Activated B cell treated with CpG ODN at 0.5 μM for 24 hours (primary cell): ENCODE measurements at regions not wholly inside any gene's neighbourhood (a gene's known extent, or its start where the extent isn't known, plus 50 kb on each side); places are given as distances from the start of the nearest gene placed in this dataset.

ENCODE experiments used
- ATAC-seq: fragments of 200-7000 bp; cut with Tn5 transposase; one replicate; pipeline ENCODE4 v1.10.0; 2021; ENCODE audit warnings: low read depth, mild to moderate bottlenecking, moderate library complexity
- CTCF ChIA-PET: fragments of 350-600 bp; sonication (Branson Sonifier 250); formaldehyde crosslinking; loops from one replicate; lab custom pipeline; 2021; ENCODE audit warnings: antibody characterized with exemption; lab: Charles Lee
- POLR2A ChIA-PET: fragments of 350-600 bp; sonication (Branson Sonifier 250); formaldehyde crosslinking; loops from one replicate; lab custom pipeline; 2021; ENCODE audit warnings: antibody characterized with exemption; lab: Charles Lee
- DNase-seq: peaks from one replicate; pipeline ENCODE4 v3.0.0; 2022
- H3K27ac Mint-ChIP-seq: one replicate; pipeline ENCODE4 v1.8.0; 2020; ENCODE audit warnings: mixed read lengths
- H3K27me3 Mint-ChIP-seq: one replicate; pipeline ENCODE4 v1.8.0; 2021; ENCODE audit warnings: mixed read lengths
- H3K36me3 Mint-ChIP-seq: one replicate; pipeline ENCODE4 v1.8.0; 2021; ENCODE audit warnings: low read depth, mixed read lengths
- H3K4me1 Mint-ChIP-seq: one replicate; pipeline ENCODE4 v1.8.0; 2021; ENCODE audit warnings: mixed read lengths
- H3K4me3 Mint-ChIP-seq: one replicate; pipeline ENCODE4 v1.8.0; 2020; ENCODE audit warnings: mild to moderate bottlenecking, mixed read lengths
- H3K9me3 Mint-ChIP-seq: one replicate; pipeline ENCODE4 v1.8.0; 2020; ENCODE audit warnings: mixed read lengths
- intact Hi-C: fragments of 100-400 bp; cut with micrococcal nuclease; formaldehyde crosslinking; loops from one replicate; pipeline ENCODE4 v1.15.1; 2024
- TF ChIP-seq, protein P1 (sequence below): fragments of 200-600 bp; IDR thresholded peaks from one replicate; pipeline ENCODE4 v1.8.0; 2022; ENCODE audit warnings: antibody characterized with exemption, mild to moderate bottlenecking

DNA sequence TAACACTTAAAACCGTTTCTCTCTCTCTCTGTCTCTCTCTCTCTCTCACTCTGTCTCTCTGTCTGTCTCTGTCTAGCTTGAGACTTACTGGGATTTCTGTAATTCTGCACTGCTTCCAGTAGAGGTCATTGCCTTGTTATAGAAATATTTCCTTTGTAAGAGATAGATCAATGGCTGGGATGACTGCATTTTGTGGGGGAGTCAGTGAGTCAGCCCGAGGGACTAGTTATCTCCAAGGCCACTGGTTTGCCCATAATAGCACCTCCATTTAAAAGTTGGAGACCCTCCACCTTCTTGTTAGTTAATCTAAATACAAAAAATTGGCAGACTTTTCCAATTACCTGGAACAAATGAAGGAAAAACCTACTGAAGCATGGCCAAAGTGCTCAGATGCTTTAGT is 547.2 kb downstream of the LRRC70 start:
- Mint-ChIP-seq H3K4me3 (no peak overlapping the region), H3K36me3 (no peaks in the 10 kb centered on the region), H3K27ac (no peak overlapping the region), H3K9me3 (no peaks in the 10 kb centered on the region), H3K4me1 (no peaks in the 10 kb centered on the region), H3K27me3 (no peaks in the 10 kb centered on the region)
- ChIA-PET POLR2A (no interaction called here), CTCF (no interaction called here)
- TF ChIP-seq, protein P1, sequence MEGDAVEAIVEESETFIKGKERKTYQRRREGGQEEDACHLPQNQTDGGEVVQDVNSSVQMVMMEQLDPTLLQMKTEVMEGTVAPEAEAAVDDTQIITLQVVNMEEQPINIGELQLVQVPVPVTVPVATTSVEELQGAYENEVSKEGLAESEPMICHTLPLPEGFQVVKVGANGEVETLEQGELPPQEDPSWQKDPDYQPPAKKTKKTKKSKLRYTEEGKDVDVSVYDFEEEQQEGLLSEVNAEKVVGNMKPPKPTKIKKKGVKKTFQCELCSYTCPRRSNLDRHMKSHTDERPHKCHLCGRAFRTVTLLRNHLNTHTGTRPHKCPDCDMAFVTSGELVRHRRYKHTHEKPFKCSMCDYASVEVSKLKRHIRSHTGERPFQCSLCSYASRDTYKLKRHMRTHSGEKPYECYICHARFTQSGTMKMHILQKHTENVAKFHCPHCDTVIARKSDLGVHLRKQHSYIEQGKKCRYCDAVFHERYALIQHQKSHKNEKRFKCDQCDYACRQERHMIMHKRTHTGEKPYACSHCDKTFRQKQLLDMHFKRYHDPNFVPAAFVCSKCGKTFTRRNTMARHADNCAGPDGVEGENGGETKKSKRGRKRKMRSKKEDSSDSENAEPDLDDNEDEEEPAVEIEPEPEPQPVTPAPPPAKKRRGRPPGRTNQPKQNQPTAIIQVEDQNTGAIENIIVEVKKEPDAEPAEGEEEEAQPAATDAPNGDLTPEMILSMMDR, result no peak
- intact Hi-C loops, result no loop called here
- ATAC-seq (no peak), DNase-seq (no peak)

DNA sequence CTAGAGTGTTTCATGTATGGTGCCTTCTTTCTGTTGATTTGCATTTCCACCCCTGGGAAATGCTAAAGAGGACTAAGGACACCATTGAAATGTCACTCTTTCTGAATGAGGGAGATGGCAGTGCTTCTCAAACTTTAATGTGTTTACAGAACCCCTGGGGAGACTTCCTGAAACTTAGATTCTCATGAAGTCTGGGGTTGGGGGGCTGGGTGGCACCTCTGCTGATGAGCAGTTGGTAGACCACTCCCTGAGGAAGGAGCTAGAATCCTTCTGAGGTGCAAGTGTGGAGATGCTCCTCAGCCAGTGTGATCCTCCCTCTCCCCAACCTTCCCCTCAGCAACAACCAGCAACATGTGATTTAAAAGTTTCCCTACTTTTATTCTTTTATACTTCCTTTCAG is 546.8 kb downstream of the LRRC70 start:
- DNase-seq, result no peak
- H3K27me3 Mint-ChIP-seq, result no peaks in the 10 kb centered on the region
- H3K36me3 Mint-ChIP-seq, result no peaks in the 10 kb centered on the region
- intact Hi-C loops, result no loop called here
- H3K27ac Mint-ChIP-seq, result no peak overlapping the region
- CTCF ChIA-PET, result no interaction called here
- ATAC-seq, result no peak
- no peaks in the 10 kb centered on the region for H3K9me3 Mint-ChIP-seq
- TF ChIP-seq, protein P1, result no peak
- POLR2A ChIA-PET, result no interaction called here
- no peaks in the 10 kb centered on the region for H3K4me1 Mint-ChIP-seq
- H3K4me3 Mint-ChIP-seq, result no peak overlapping the region

- H3K27ac Mint-ChIP-seq, result no peak overlapping the region
- TF ChIP-seq, protein P1, result no peak
- CTCF ChIA-PET, result no interaction called here
- ATAC-seq (no peak), DNase-seq (no peak)
- POLR2A ChIA-PET, result no interaction called here
- H3K9me3 Mint-ChIP-seq, result no peaks in the 10 kb centered on the region
- no peak overlapping the region for H3K4me3 Mint-ChIP-seq
- intact Hi-C loops, result no loop called here
- H3K4me1 Mint-ChIP-seq, result no peaks in the 10 kb centered on the region
- no peaks in the 10 kb centered on the region for H3K27me3 Mint-ChIP-seq
- H3K36me3 Mint-ChIP-seq, result no peaks in the 10 kb centered on the region
Observed at GRCh38 chr5:63124266-63124665, 545.6 kb downstream of the LRRC70 start.

DNA sequence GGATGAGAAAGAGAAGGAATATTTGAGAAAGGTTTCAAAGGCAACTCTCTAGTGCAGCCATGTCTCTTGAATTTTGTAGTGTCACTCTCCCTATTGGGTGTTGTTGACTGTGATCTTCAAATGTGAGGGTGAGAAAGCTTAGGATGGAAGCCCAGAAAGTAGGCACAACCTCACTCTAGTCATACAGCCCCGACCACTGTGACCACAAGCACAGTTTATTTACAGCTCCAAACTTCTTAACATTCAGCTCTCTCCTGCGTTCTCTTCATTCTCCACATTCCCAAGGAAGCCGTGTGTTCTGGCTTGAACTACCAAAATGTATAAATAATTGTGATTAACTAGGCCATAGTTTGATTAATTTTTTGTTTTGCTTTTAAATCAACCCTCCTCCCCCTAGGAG is 542.9 kb downstream of the LRRC70 start:
- ChIA-PET CTCF (no interaction called here), POLR2A (no interaction called here)
- no peaks in the 10 kb centered on the region for H3K36me3 Mint-ChIP-seq
- no peak overlapping the region for H3K4me3 Mint-ChIP-seq
- H3K27me3 Mint-ChIP-seq, result no peaks in the 10 kb centered on the region
- H3K9me3 Mint-ChIP-seq, result no peaks in the 10 kb centered on the region
- H3K27ac Mint-ChIP-seq, result no peak overlapping the region
- no peak for ATAC-seq
- H3K4me1 Mint-ChIP-seq, result no peaks in the 10 kb centered on the region
- intact Hi-C loops, result no loop called here
- DNase-seq, result no peak
- TF ChIP-seq, protein P1, result no peak

GRCh38 chr5:63118221-63118620 is 539.6 kb downstream of the LRRC70 start:
- H3K36me3 Mint-ChIP-seq, result no peaks in the 10 kb centered on the region
- DNase-seq, result no peak
- no peak for ATAC-seq
- POLR2A ChIA-PET, result no interaction called here
- H3K27ac Mint-ChIP-seq, result no peak overlapping the region
- TF ChIP-seq, protein P1, result no peak
- H3K4me3 Mint-ChIP-seq, result no peak overlapping the region
- H3K9me3 Mint-ChIP-seq, result no peaks in the 10 kb centered on the region
- intact Hi-C loops, result no loop called here
- H3K4me1 Mint-ChIP-seq, result no peaks in the 10 kb centered on the region
- CTCF ChIA-PET, result no interaction called here
- no peaks in the 10 kb centered on the region for H3K27me3 Mint-ChIP-seq
